Adrenal gland (tissue), 5 donors: ENCODE measurements at regions not wholly inside any gene's neighbourhood (a gene's known extent, or its start where the extent isn't known, plus 50 kb on each side); places are given as distances from the start of the nearest gene placed in this dataset.

Experiments
- POLR2A ChIP-seq, 2 donors: fragments of 450-650 bp; IDR thresholded peaks; one replicate each; pipeline ENCODE4 v1.6.1; 2017; ENCODE audit warnings: antibody characterized with exemption in 2 of 2, mild to moderate bottlenecking in 2 of 2, moderate library complexity in 1 of 2
- TF ChIP-seq, protein P1 (sequence below), 6 experiments: fragments of 450-650 bp in 4 of 6; fragments of 200-600 bp in 2 of 6; sonication (generic) in 1 of 6; IDR thresholded peaks; 1 replicate in 5 of 6; 2 replicates in 1 of 6; pipeline versions ENCODE4 v1.5.1 to v1.8.0; 2016 to 2021; ENCODE audit warnings: antibody characterized with exemption in 6 of 6, mild to moderate bottlenecking in 2 of 6, moderate library complexity in 1 of 6
- donor health status: DM: no; HTN: no; CAD: no.

DNA sequence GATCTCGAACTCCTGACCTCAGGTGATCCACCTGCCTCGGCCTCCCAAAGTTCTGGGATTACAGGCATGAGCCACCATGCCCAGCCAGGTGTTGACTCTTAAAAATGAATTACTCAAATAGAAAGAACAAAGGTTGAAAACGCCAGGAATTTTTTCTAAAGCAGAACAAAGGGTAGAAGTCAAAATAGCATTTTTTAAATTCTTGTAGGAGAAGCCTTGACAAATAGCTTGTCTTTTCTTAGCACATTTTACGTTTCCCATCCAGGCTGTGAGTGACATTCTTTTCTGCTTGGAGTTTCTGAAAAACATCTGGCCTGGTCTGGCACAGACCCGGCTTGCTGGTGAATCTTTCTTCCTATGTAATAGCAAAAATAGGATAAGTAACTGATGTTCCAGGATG is 169.4 kb upstream of the ZNF462 start:
- TF ChIP-seq, protein P1, sequence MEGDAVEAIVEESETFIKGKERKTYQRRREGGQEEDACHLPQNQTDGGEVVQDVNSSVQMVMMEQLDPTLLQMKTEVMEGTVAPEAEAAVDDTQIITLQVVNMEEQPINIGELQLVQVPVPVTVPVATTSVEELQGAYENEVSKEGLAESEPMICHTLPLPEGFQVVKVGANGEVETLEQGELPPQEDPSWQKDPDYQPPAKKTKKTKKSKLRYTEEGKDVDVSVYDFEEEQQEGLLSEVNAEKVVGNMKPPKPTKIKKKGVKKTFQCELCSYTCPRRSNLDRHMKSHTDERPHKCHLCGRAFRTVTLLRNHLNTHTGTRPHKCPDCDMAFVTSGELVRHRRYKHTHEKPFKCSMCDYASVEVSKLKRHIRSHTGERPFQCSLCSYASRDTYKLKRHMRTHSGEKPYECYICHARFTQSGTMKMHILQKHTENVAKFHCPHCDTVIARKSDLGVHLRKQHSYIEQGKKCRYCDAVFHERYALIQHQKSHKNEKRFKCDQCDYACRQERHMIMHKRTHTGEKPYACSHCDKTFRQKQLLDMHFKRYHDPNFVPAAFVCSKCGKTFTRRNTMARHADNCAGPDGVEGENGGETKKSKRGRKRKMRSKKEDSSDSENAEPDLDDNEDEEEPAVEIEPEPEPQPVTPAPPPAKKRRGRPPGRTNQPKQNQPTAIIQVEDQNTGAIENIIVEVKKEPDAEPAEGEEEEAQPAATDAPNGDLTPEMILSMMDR (IDR thresholded peaks at IDR 0.05), result no peak
- TF ChIP-seq POLR2A (IDR thresholded peaks at IDR 0.05), result no peak
